ENCODE measurements at regions not wholly inside any gene's neighbourhood (a gene's known extent, or its start where the extent isn't known, plus 50 kb on each side); places are given as distances from the start of the nearest gene placed in this dataset.
A peak's percentile ranks its signal among the peaks of the same experiment; 100 is the strongest.

- WGBS (ENCODE audit: insufficient coverage, low coverage, low lambda C conversion rate, missing lambda C conversion rate), result 24% methylated on average over 3 of the region's 3 CpGs
- no peaks in the 10 kb centered on the region for H3K9me3 ChIP-seq
- H3K27ac ChIP-seq, result no peak overlapping the region
- TF ChIP-seq POLR2A (IDR thresholded peaks at IDR 0.05) (no peak), CTCF (IDR thresholded peaks at IDR 0.05) (no peak)
- no peak overlapping the region for H3K4me3 ChIP-seq
- H3K36me3 ChIP-seq, result no peaks in the 10 kb centered on the region
- no peak for DNase-seq
- H3K4me1 ChIP-seq, result peaks cover 0 to 21% (median 0%) of the 10 kb centered on the region in 4 donors
- peak; percentile 94 to 98 (median 96) for ATAC-seq
- no peaks in the 10 kb centered on the region for H3K27me3 ChIP-seq
- intact Hi-C loops (cut with DNase I), result no loop called here
Measured at GRCh38 chr3:146655333-146655996, 50.3 kb upstream of the PLSCR5 start.

Small RNA genes lying in the stretch of these regions (small RNA-seq; reads per million reads assigned to genes)
- gene RNU6-505P, result 0 reads per million in 2 experiments

Measured in right lobe of liver (tissue), 6 donors.